A172 (cell line): ENCODE measurements at regions not wholly inside any gene's neighbourhood (a gene's known extent, or its start where the extent isn't known, plus 50 kb on each side); places are given as distances from the start of the nearest gene placed in this dataset.

ENCODE experiments used
- DNase-seq: peaks from one replicate; pipeline ENCODE4 v3.0.0-alpha.2; 2015; ENCODE audit warnings: low spot score

GRCh38 chr7:79872176-79872575 is 262.5 kb upstream of the GNAI1 start:
- DNase-seq = no peak

- no peak for DNase-seq
Measured at GRCh38 chr7:79868010-79868409, 266.6 kb upstream of the GNAI1 start.

DNA sequence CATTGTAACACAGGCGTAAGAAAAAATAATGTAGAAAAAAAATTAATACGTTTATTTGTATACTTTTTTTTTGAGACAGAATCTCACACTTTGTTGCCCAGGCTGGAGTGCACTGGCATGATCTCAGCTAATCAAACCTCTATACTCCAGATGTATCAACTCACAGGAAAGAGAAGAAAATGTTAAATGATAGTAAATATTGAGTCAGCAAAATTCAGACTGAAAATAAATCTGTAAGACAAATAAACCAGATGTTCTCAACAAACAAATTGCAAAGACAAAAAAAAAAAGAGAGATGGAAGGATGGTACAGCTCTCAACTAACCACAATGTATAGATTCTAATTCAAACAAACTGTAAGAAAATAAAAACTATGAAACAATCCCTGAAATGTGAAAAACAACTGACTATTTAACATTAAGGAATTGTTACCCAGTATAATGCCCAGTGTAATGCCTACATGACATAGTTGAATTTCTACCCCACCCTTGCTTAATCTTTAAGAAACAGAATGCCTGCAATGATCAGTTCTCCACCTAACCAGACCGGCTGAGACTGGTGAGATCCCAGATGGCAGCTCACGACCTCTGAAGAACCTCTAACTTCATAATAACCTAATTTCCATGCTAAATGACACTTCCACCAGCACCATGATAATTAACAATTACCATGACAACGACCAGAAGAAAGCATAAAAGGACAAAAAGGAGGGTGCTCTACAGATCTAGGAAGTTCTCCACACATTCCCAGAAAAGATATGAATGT is 272.0 kb upstream of the GNAI1 start:
- DNase-seq = no peak

GRCh38 chr7:79855172-79855571 is 279.5 kb upstream of the GNAI1 start:
- DNase-seq = no peak

DNA sequence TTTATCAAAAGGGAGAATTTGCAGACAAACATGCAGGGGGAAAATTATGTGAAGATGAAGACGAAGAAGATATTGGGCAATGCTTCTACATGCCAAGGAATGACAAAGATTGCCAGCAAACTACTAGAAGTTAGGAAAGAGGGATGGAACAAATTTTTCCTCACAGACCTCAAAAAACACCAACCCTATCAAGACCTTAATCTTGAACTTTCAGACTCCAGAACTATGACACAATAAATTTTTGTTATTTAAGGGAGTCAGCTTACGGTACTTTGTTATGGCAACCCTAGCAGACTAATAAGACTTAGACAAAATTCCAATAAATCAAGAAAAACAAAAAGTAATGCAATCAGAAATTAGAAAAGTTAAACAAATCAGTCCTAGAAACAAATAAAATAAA is 280.0 kb upstream of the GNAI1 start:
- DNase-seq = no peak

DNA sequence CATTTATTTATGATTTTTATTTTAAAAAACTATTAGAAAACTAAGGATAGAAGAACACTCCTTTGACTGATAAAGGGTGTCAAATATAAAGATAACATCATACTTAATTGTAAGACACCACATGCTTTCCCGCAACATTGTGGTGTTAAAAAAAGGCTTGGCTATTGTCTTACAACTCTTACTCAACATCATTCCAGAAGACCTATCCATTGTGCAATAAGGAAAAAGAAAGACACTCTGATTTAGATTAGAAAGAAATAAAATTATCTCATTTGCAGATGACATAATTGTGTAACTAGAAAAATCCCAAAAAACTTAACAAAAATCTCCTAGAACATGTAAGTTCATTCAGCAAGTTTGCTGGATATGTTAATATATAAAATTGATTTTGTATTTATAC is 296.7 kb upstream of the GNAI1 start:
- no peak for DNase-seq

DNA sequence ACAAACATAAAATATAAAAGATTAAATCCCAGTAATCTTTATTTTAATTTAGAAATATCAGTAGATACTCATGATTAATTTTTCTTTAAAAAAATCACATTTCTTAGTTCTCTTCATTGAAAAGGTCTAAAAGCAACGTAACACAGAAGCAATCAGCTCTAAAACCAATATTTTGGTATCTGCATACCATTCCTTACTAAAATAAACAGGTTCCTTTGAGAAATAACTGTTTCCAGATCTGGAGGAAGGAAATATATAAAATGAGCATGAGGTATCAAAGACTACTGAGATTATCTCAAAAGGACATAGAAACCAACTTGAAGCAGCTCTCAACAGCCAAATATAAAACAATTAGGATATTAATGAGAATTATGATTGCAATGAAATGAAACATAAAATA is 301.0 kb upstream of the GNAI1 start:
- DNase-seq = no peak

DNA sequence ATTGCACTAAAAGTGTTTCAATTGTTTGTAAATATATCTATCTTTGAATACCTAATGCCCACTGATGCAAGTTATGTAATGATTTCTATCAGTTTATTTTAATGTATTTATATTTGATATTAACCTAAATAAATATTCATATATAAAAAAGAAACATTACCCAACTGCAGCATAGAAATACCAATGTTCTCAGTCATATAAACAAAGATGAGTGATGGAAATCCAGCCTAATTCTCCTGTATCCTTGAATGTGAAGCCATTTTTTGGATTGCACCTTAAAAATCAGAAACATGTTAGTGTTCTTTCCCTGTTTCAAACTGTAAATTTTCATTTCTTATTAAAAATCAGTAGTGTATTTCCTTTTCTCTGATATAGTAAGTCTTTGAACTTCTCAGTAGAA is 305.8 kb upstream of the GNAI1 start:
- DNase-seq = no peak

DNA sequence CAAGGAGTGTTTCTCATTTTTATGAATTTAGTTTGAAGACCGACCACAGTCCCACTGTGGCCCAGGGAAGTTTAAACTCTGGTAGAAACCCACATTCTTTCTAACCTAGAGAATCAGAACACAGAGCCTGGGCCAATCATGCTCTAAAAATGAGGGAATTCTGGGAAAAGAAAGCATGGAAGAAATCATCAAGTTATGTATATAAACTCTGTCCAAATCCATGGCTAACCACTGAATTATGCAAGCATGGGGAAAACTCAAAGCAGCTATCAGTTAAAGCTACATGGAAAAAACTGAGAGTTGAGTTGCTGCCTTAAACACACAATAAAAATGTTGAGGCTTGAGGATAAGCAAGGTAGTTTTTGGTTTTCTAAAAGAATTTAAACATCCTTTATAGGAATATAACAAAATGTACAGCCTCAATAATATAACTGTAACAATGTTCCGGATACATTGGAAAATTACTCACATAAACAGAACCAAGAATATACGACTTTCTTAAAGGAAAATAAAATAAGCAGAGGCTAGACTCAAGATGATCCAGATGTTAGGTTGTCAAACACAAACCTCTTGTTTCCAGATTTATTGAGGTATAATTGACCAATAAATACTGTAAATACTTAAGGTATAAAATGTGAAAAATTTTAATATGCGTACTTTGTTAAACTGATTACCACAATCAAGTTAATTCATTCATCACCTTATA is 311.2 kb upstream of the GNAI1 start:
- no peak for DNase-seq

- no peak for DNase-seq
Measured at GRCh38 chr7:79822620-79823240, 311.9 kb upstream of the GNAI1 start.

DNA sequence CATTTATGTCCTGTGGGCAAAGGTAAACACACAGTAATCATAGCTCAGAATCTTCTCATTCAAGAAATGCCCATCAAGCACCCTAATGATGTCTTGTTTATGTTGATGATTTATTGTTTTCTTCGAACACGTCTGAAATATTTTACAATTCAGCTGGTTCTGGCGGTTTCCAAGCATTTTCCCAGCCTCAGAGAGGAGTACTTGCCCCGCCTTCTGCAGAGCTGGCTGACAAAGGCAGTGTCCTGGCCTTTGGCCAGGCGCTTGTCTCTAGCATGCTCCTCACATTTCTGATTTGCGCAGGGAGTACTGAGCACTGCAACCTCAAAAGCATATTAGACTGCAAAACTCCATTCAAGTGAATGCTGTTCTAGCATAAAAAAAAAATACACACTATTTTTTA is 314.2 kb upstream of the GNAI1 start:
- DNase-seq = peak; percentile 52

DNA sequence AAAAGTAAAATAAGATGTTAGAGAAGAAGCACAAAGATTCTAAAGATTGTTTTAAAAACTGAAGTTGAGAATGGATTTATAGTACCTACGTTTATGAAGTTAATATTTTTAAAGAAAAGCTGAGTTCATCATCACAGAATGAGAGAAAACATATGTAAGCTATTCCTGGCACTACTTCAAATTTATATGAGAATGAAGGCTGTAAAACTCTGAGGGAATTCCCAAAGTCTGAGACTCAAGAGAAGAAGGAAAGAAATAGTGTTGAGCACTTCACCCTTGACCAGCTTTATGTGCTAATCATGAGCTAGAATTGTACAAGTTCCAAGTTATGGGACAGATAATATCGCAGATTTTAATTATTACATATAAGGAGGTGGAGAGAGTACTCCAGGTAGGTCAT is 323.7 kb upstream of the GNAI1 start:
- DNase-seq = no peak

DNA sequence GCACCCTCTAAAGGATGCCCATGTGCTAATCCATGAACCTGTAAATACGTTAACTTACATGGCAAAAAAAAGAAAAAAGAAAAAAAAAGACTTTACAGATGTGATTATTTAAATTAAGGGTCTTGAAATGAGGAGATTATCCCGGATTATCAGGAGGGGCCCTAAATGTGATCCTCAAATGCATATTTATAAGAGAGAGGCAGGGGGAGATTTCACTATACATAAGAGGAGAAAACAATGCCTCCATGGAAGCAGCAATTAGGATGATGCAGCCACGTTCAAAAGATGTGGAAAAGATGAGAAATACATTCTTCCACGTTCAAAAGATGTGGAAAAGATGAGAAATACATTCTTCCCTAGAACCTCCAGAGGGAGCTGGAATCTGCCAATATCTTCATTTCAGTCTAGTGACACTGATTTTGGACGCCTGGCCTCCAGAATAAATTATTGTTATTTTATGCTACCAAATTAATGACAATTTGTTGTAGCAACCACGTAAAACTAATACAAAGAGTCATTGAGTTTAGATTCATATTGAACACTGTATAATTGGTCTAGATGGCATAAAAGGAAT is 328.4 kb upstream of the GNAI1 start:
- DNase-seq = peak; percentile 32

GRCh38 chr7:79790656-79791262 is 337.3 kb upstream of the MAGI2 start:
- DNase-seq = no peak

DNA sequence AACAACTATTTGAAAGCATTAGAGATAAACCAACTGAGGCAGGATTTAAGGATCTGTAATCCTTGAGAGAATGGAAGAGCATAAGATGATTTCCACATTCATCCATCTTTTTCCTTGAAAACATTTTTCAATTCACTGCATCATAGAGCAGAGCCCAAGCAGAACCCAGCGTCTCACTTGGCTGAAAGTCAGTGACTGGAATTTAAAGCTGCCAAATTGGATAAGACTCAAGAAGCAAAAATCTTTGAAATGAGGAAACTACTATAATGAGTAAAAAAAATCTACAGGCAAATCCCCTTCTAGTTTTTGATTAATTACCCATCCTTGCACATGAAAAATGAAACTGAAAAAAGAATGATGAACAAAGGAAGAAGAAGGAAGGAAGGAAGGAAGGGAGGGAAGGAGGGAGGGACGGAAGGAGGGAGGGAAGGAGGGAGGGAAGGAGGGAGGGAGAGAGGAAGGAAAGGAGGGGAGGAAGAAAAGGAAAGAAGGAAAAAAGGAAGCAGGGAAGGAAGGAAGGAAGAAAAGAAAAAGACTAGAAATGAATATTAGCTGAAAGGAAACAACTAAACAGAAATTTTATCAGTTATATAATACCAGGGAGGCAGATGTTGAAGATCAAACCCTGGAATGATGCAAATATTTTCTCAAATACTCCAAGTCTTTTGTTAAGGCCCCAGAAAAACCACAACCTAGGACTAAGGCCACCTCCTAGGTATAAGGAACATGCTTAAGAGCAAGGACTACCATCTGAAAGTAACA is 336.3 kb upstream of the MAGI2 start:
- no peak for DNase-seq

- DNase-seq = no peak
Measured at GRCh38 chr7:79787623-79788022, 334.2 kb upstream of the MAGI2 start.

DNA sequence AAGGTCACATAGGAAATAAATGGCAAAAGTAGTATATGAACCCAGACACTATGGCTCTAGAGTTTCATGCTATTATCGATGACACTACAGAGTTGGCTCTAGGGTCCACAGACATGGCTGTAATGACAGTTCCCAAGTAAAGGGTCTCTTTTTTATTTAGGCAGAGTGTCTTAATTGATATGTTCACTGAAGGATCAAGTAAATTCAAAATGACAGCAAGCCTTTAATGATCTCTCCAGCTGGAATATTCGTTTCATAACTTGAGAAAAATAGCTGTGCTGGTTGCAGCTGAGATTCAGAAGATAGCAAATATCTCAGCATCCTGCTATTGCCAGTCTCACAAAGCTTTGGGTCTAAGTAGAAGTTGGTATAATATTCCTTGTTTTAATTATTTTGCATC is 333.6 kb upstream of the MAGI2 start:
- DNase-seq = no peak

GRCh38 chr7:79786187-79786586 is 332.7 kb upstream of the MAGI2 start:
- no peak for DNase-seq

DNA sequence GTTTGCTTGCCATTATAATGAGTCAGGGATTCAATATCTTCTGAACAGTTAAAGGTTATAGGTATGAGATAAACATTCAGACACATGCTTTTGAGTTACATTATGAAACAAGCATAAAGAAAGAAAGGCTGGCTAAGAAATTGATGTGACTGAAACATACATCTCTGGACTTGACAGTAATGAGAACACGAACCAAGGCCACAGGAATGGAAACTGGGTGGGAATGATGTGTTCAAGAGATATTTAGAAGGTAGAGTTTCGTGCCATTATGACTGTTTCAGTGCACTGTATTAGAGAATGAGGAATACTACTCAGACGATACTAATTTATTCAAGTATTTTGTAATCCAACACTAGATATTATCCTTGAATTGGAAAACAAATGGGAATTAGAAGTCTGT is 332.1 kb upstream of the MAGI2 start:
- no peak for DNase-seq

DNA sequence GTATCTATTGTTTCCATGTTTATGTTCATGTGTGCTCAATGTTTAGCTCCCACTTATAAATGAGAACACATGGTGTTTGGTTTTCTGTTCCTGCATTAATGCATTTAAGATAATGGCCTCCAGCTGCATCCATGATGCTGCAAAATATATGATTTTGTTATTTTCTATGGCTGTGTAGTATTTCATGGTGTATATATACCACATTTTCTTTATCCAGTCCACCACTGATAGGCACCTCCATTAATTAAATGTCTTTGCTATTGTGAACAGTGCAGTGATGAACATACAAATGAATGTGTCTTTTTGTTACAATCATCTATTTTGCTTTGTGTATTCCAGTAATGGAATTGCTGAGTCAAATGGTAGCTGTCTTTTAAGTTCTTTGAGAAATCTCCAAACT is 329.4 kb upstream of the MAGI2 start:
- no peak for DNase-seq

- DNase-seq = no peak
Measured at GRCh38 chr7:79782256-79782655, 328.8 kb upstream of the MAGI2 start.

- no peak for DNase-seq
Measured at GRCh38 chr7:79781716-79782115, 328.2 kb upstream of the MAGI2 start.
